ENCODE measurements at regions not wholly inside any gene's neighbourhood (a gene's known extent, or its start where the extent isn't known, plus 50 kb on each side); places are given as distances from the start of the nearest gene placed in this dataset.

DNA sequence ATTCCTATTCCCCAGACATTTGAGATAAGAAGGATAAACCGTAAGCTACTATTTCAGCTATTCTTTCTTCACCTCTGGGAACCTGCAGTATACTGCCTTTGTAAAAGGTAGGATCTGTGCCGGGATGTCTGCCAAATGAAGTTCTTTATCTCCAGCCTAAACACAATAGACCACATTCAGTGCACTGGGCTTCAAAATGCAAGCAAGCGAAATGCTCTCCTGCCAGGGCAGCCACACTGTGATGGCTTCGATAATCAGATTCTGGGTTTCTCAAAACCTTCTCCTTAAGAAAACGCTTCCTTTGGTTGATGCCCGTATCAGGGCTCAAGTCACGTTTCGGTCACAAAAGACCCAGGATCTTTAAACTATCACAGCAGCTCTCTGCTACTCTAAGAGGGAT, 299.5 kb upstream of the B3GAT1 start:
- Mint-ChIP-seq H3K27me3 (peaks cover 0 to 28% (median 6%) of the 10 kb centered on the region in 5 donors), H3K4me1 (no peaks in the 10 kb centered on the region), H3K36me3 (no peaks in the 10 kb centered on the region), H3K27ac (no peak overlapping the region), H3K9me3 (peaks cover 0 to 5% (median 0%) of the 10 kb centered on the region in 11 donors), H3K4me3 (no peak overlapping the region)
- ATAC-seq, result no peak
- no peaks in the 10 kb centered on the region for H3K9me3 ChIP-seq (ENCODE audit: control insufficient read depth in 2 of 3, low read length in 3 of 3)
- intact Hi-C loops (cut with micrococcal nuclease), result no loop called here
- H3K4me1 ChIP-seq (ENCODE audit: control insufficient read depth in 2 of 2, insufficient read depth in 2 of 2, low read length in 2 of 2), result no peaks in the 10 kb centered on the region
- H3K4me3 ChIP-seq (ENCODE audit: low read length), result no peak overlapping the region
- no peak for DNase-seq
- POLR2A ChIA-PET, result no interaction called here
- H3K27ac ChIP-seq (ENCODE audit: low read depth, low read length), result no peak overlapping the region
- CTCF ChIA-PET, result no interaction called here
- H3K27me3 ChIP-seq (ENCODE audit: control insufficient read depth in 2 of 2, insufficient read depth in 2 of 2, low read length in 2 of 2), result no peaks in the 10 kb centered on the region
- no peaks in the 10 kb centered on the region for H3K36me3 ChIP-seq (ENCODE audit: control insufficient read depth in 2 of 3, insufficient read depth in 3 of 3, low read length in 3 of 3)

DNA sequence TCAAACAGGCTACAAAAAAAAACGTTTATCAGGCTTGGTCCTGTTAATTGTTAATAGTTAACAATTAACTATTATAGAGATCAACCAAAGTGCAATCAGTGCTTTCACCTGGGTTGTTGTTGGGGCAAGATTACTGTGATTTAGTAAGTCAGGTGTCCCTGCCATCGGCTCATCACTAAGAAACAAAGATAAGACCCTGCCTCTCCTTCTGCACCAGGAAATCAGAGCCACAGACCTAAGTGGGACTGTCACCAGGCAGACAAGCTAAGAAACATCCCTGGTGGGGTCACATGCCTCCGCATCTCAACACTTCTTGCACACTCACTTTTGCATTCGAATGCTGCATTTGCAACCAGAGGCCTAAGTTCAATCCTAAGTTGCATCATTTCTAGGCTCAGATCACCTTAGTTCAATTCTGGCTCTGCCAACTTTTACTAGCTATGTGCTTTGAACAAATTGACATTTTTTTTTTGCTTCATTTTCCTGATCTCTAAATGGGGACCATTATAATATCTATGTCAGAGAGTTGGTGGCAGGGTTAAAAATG, 298.9 kb upstream of the B3GAT1 start:
- H3K4me3 Mint-ChIP-seq, result no peak overlapping the region
- Histone ChIP-seq H3K27me3 (ENCODE audit: control insufficient read depth in 2 of 2, insufficient read depth in 2 of 2, low read length in 2 of 2) (no peaks in the 10 kb centered on the region), H3K4me1 (ENCODE audit: control insufficient read depth in 2 of 2, insufficient read depth in 2 of 2, low read length in 2 of 2) (no peaks in the 10 kb centered on the region), H3K9me3 (ENCODE audit: control insufficient read depth in 2 of 3, low read length in 3 of 3) (no peaks in the 10 kb centered on the region), H3K4me3 (ENCODE audit: low read length) (no peak overlapping the region), H3K27ac (ENCODE audit: low read depth, low read length) (no peak overlapping the region), H3K36me3 (ENCODE audit: control insufficient read depth in 2 of 3, insufficient read depth in 3 of 3, low read length in 3 of 3) (no peaks in the 10 kb centered on the region)
- intact Hi-C loops (cut with micrococcal nuclease), result no loop called here
- peaks cover 0 to 1% (median 0%) of the 10 kb centered on the region in 11 donors for H3K9me3 Mint-ChIP-seq
- peaks cover 0 to 22% (median 4%) of the 10 kb centered on the region in 5 donors for H3K27me3 Mint-ChIP-seq
- no peaks in the 10 kb centered on the region for H3K36me3 Mint-ChIP-seq
- POLR2A ChIA-PET, result no interaction called here
- H3K27ac Mint-ChIP-seq, result no peak overlapping the region
- CTCF ChIA-PET, result no interaction called here
- no peaks in the 10 kb centered on the region for H3K4me1 Mint-ChIP-seq
- ATAC-seq (no peak), DNase-seq (no peak)

GRCh38 chr11:134705858-134706257, 293.8 kb upstream of the B3GAT1 start:
- intact Hi-C loops (cut with micrococcal nuclease), result no loop called here
- CTCF ChIA-PET, result no interaction called here
- no peak overlapping the region for H3K27ac ChIP-seq (ENCODE audit: low read depth, low read length)
- DNase-seq (no peak), ATAC-seq (no peak)
- H3K36me3 Mint-ChIP-seq, result no peaks in the 10 kb centered on the region
- POLR2A ChIA-PET, result no interaction called here
- no peaks in the 10 kb centered on the region for H3K9me3 Mint-ChIP-seq
- no peak overlapping the region for H3K4me3 ChIP-seq (ENCODE audit: low read length)
- no peaks in the 10 kb centered on the region for H3K9me3 ChIP-seq (ENCODE audit: control insufficient read depth in 2 of 3, low read length in 3 of 3)
- H3K4me3 Mint-ChIP-seq, result no peak overlapping the region
- H3K4me1 ChIP-seq (ENCODE audit: control insufficient read depth in 2 of 2, insufficient read depth in 2 of 2, low read length in 2 of 2), result no peaks in the 10 kb centered on the region
- H3K27me3 Mint-ChIP-seq, result peaks cover 0 to 30% (median 16%) of the 10 kb centered on the region in 5 donors
- H3K4me1 Mint-ChIP-seq, result no peaks in the 10 kb centered on the region
- H3K27me3 ChIP-seq (ENCODE audit: control insufficient read depth in 2 of 2, insufficient read depth in 2 of 2, low read length in 2 of 2), result no peaks in the 10 kb centered on the region
- no peaks in the 10 kb centered on the region for H3K36me3 ChIP-seq (ENCODE audit: control insufficient read depth in 2 of 3, insufficient read depth in 3 of 3, low read length in 3 of 3)
- H3K27ac Mint-ChIP-seq, result no peak overlapping the region

DNA sequence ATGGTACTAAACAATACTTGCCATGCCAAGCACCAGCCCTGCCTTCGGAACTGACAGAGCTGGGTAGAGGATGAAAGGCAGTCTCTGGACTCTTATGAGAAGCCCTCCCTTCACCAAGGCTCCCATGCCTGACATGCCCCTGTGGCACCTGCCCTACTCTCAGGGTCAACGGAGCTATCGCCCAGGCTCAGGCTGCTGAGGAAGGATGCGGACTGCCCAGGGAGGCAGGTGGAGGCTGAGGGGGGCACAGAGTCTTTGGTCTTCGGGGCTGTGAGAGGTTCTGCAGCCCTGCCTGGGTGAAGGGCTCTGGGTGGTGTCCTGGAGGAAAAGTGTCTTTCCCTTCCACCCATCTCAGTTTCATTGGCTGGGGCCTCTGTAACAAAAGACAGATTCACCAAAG, 290.8 kb upstream of the B3GAT1 start:
- Histone ChIP-seq H3K4me3 (ENCODE audit: low read length) (no peak overlapping the region), H3K27ac (ENCODE audit: low read depth, low read length) (no peak overlapping the region), H3K4me1 (ENCODE audit: control insufficient read depth in 2 of 2, insufficient read depth in 2 of 2, low read length in 2 of 2) (no peaks in the 10 kb centered on the region), H3K36me3 (ENCODE audit: control insufficient read depth in 2 of 3, insufficient read depth in 3 of 3, low read length in 3 of 3) (no peaks in the 10 kb centered on the region), H3K27me3 (ENCODE audit: control insufficient read depth in 2 of 2, insufficient read depth in 2 of 2, low read length in 2 of 2) (no peaks in the 10 kb centered on the region), H3K9me3 (ENCODE audit: control insufficient read depth in 2 of 3, low read length in 3 of 3) (no peaks in the 10 kb centered on the region)
- no peak overlapping the region for H3K4me3 Mint-ChIP-seq
- H3K27me3 Mint-ChIP-seq, result peaks cover 4 to 45% (median 26%) of the 10 kb centered on the region in 5 donors
- H3K4me1 Mint-ChIP-seq, result no peaks in the 10 kb centered on the region
- no peak for DNase-seq
- H3K36me3 Mint-ChIP-seq, result no peaks in the 10 kb centered on the region
- no peak for ATAC-seq
- peaks cover 0 to 5% (median 0%) of the 10 kb centered on the region in 11 donors for H3K9me3 Mint-ChIP-seq
- intact Hi-C loops (cut with micrococcal nuclease), result no loop called here
- no peak overlapping the region for H3K27ac Mint-ChIP-seq
- POLR2A ChIA-PET, result no interaction called here
- CTCF ChIA-PET, result no interaction called here

DNA sequence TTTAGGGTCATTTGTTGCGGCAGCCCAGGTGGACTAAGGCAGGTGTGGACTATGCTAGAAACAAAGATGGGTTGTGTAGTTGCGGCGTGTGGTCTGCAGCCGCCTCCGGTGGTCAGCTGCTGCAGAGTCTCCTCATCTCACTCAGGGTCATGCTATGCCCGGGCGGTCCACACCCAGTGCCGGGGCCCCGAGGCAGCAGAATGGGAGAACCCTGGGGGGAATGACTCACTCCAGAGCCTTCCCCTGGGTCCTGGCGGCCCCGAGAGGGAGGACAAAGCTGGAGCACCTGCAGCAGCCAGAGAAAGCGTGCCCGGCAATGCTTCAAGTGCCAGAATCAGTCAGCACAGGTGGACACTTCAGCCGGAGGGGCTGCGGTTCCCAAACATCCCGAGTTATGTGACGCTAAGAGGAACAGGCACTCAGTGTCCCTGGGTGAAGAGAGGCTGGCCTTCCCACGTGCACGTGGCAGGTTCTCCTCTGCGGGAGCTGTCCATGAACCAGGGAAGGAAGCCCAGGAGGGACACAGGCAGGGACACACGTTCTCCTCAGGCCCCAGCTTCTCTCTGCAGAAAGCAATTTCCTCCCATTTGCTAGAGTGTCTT, 289.6 kb upstream of the B3GAT1 start:
- Histone ChIP-seq H3K4me3 (ENCODE audit: low read length) (no peak overlapping the region), H3K27me3 (ENCODE audit: control insufficient read depth in 2 of 2, insufficient read depth in 2 of 2, low read length in 2 of 2) (no peaks in the 10 kb centered on the region), H3K9me3 (ENCODE audit: control insufficient read depth in 2 of 3, low read length in 3 of 3) (no peaks in the 10 kb centered on the region), H3K4me1 (ENCODE audit: control insufficient read depth in 2 of 2, insufficient read depth in 2 of 2, low read length in 2 of 2) (no peaks in the 10 kb centered on the region), H3K36me3 (ENCODE audit: control insufficient read depth in 2 of 3, insufficient read depth in 3 of 3, low read length in 3 of 3) (no peaks in the 10 kb centered on the region), H3K27ac (ENCODE audit: low read depth, low read length) (no peak overlapping the region)
- ATAC-seq (no peak), DNase-seq (no peak)
- ChIA-PET POLR2A (no interaction called here), CTCF (no interaction called here)
- H3K27ac Mint-ChIP-seq, result no peak overlapping the region
- H3K27me3 Mint-ChIP-seq, result peaks cover 3 to 45% (median 21%) of the 10 kb centered on the region in 5 donors
- no peaks in the 10 kb centered on the region for H3K36me3 Mint-ChIP-seq
- peaks cover 0 to 5% (median 0%) of the 10 kb centered on the region in 11 donors for H3K9me3 Mint-ChIP-seq
- intact Hi-C loops (cut with micrococcal nuclease), result no loop called here
- H3K4me1 Mint-ChIP-seq, result no peaks in the 10 kb centered on the region
- H3K4me3 Mint-ChIP-seq, result no peak overlapping the region

- peaks cover 0 to 5% (median 0%) of the 10 kb centered on the region in 11 donors for H3K9me3 Mint-ChIP-seq
These were observed 288.1 kb upstream of the B3GAT1 start for GRCh38 chr11:134700101-134700640.

GRCh38 chr11:134696455-134696854, 284.4 kb upstream of the B3GAT1 start:
- H3K4me3 ChIP-seq (ENCODE audit: low read length), result no peak overlapping the region
- Mint-ChIP-seq H3K4me1 (no peaks in the 10 kb centered on the region), H3K36me3 (no peaks in the 10 kb centered on the region), H3K27me3 (peaks cover 3 to 38% (median 20%) of the 10 kb centered on the region in 5 donors), H3K4me3 (no peak overlapping the region), H3K27ac (no peak overlapping the region), H3K9me3 (peaks cover 0 to 5% (median 0%) of the 10 kb centered on the region in 11 donors)
- no peaks in the 10 kb centered on the region for H3K4me1 ChIP-seq (ENCODE audit: control insufficient read depth in 2 of 2, insufficient read depth in 2 of 2, low read length in 2 of 2)
- POLR2A ChIA-PET, result no interaction called here
- no peaks in the 10 kb centered on the region for H3K9me3 ChIP-seq (ENCODE audit: control insufficient read depth in 2 of 3, low read length in 3 of 3)
- DNase-seq (no peak), ATAC-seq (no peak)
- peaks cover 0 to 4% of the 10 kb centered on the region in 2 donors for H3K27me3 ChIP-seq (ENCODE audit: control insufficient read depth in 2 of 2, insufficient read depth in 2 of 2, low read length in 2 of 2)
- no peaks in the 10 kb centered on the region for H3K36me3 ChIP-seq (ENCODE audit: control insufficient read depth in 2 of 3, insufficient read depth in 3 of 3, low read length in 3 of 3)
- H3K27ac ChIP-seq (ENCODE audit: low read depth, low read length), result no peak overlapping the region
- intact Hi-C loops (cut with micrococcal nuclease), result no loop called here
- CTCF ChIA-PET, result no interaction called here

More at GRCh38 chr11:134700101-134700640, 288.1 kb upstream of the B3GAT1 start:
- Mint-ChIP-seq H3K27me3 (peaks cover 3 to 39% (median 24%) of the 10 kb centered on the region in 5 donors), H3K4me1 (no peaks in the 10 kb centered on the region), H3K27ac (no peak overlapping the region), H3K4me3 (no peak overlapping the region), H3K36me3 (no peaks in the 10 kb centered on the region)
- Histone ChIP-seq H3K27me3 (ENCODE audit: control insufficient read depth in 2 of 2, insufficient read depth in 2 of 2, low read length in 2 of 2) (no peaks in the 10 kb centered on the region), H3K9me3 (ENCODE audit: control insufficient read depth in 2 of 3, low read length in 3 of 3) (no peaks in the 10 kb centered on the region), H3K36me3 (ENCODE audit: control insufficient read depth in 2 of 3, insufficient read depth in 3 of 3, low read length in 3 of 3) (no peaks in the 10 kb centered on the region), H3K4me3 (ENCODE audit: low read length) (no peak overlapping the region), H3K27ac (ENCODE audit: low read depth, low read length) (no peak overlapping the region), H3K4me1 (ENCODE audit: control insufficient read depth in 2 of 2, insufficient read depth in 2 of 2, low read length in 2 of 2) (no peaks in the 10 kb centered on the region)
- CTCF ChIA-PET, result no interaction called here
- intact Hi-C loops (cut with micrococcal nuclease), result no loop called here
- ATAC-seq, result no peak
- DNase-seq, result no peak
- POLR2A ChIA-PET, result no interaction called here

All from naive thymus-derived CD4-positive, alpha-beta T cell (primary cell).